ENCODE measurements at regions not wholly inside any gene's neighbourhood (a gene's known extent, or its start where the extent isn't known, plus 50 kb on each side); places are given as distances from the start of the nearest gene placed in this dataset.
"Not testable (repeated sequence)": the region's sequence is repeated elsewhere in the genome, so short reads cannot be mapped to it uniquely, and the experiment has no call there.

GRCh38 chr12:116434155-116435011 is 124.8 kb upstream of the MAP1LC3B2 start:
- peak; percentile 83 for DNase-seq

- no peak for DNase-seq
Measured at GRCh38 chr12:116435984-116436383, 123.2 kb upstream of the MAP1LC3B2 start.

DNA sequence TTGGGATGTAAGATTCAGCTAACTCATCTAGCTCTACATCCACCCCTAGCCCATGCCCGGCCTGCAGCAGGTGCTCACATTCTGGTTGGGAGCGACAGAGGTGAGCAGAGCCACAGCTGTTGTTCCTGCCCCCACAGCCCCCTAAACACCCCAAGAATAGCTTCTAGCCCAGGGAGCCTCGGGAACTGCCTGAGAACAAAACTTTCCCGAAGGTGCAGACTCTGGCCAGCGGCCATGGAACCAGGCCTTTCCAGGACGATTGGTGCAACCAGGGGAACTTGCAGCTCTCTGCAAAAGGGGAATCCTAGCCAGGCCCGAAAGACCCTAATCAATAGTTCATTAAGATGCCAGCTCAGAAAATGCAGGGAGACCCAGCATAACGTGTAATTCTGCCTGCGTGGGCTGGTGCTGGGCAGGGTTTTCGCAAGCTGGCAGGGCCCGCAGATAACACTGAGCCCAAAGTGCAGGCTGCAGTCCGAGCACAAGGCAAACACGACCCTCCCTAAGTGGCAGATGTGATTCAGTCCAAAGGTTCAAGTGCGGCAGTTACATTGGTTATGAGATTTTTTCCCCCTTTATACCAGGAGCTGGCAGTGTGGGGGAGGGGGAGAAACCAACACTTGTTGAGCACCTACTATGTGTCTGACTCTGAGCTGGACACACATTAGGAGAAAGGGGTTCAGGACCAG is 122.5 kb upstream of the MAP1LC3B2 start:
- no peak for DNase-seq

GRCh38 chr12:116441292-116441691 is 117.9 kb upstream of the MAP1LC3B2 start:
- no peak for DNase-seq

DNA sequence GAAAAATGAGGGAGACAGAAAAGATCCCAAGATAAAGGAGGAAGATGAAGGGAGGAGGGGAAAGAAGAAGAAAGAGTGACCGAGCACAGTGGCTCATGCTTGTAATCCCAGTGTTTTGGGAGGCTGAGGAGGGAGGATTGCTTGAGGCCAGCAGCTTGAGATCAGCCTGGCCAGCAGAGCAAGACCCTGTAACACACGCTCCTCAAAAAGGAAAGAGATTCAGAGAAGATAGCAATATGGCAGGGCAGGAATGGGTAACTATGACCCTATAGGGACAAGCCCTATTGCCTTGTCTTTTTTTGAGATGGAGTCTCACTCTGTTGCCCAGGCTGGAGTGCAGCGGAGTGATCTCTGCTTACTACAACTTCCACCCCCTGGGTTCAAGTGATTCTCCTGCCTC is 116.9 kb upstream of the MAP1LC3B2 start:
- DNase-seq: no peak

DNA sequence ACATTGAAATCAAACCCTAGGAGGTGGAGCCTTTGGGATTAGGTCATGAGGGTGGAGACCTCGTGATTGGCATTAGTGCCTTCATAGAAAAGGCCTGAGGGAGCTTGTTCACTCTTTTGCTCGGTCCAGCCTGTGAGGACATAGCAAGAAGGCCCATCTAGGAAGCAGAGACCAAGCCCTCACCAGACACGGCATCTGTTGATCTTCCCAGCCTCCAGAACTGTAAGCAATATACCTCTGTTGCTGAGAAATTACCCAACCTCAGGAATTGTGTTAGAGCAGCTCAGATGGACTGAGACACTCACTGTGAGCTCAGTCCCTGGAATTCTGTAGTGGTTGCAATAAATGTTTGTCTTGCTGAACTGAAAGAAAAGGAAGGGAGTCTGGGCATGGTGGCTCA is 116.2 kb upstream of the MAP1LC3B2 start:
- no peak for DNase-seq

DNA sequence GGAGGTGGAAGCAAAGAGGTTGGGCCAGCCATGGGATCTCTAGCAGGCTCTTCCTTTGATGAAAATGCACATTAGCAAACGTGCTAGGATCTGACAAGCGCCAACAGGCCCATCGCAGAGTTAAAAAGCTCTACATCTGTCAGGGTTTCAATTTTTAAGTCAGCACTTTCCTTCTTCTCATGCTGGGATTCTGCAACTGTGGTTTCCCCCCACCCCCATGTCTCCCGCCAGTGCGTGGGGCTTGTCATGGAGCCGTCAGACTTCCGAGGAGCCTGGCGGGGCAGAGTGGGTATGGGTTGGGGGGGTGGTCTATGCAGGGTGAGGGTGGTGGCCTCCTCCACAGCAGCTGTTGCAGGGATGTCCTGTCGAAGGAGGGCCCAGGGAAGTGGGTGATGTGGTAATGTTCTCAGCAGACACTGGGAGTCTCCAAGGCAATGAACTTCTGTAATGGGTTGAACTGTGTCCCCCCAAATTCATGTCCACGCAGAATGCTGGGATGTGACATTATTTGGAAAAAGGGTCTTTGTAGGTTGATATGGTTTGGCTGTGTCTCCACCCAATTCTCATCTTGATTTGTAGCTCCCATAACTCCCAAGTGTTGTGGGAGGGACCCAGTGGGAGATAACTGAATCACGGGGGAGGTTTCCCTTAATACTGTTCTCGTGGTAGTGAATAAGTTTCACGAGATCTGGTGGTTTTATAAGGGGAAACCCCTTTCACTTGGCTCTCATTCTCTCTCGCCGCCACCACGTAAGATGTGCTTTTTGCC is 115.2 kb upstream of the MAP1LC3B2 start:
- DNase-seq: no peak

DNA sequence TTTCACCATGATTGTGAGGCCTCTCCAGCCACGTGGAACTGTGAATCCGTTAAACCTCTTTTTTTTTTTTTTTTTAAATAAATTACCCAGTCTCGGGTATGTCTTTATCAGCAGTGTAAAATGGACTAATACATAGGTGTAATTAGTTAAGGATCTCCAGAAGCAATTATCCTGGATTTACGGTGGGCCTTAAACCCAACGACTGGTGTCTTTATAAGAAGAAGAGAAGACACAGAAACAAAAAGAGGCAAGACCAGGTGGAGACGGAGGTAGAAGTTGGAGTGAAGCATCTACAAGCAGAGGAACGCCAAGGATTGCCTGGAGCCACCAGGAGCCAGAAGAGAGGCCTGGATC is 114.6 kb upstream of the MAP1LC3B2 start:
- no peak for DNase-seq

GRCh38 chr12:116448165-116448739 is 110.9 kb upstream of the MAP1LC3B2 start:
- DNase-seq: no peak

GRCh38 chr12:116450406-116450910 is 108.7 kb upstream of the MAP1LC3B2 start:
- no peak for DNase-seq

GRCh38 chr12:116452975-116453374 is 106.2 kb upstream of the MAP1LC3B2 start:
- not testable (repeated sequence) for DNase-seq

- DNase-seq: no peak
Measured at GRCh38 chr12:116453631-116454030, 105.5 kb upstream of the MAP1LC3B2 start.

DNA sequence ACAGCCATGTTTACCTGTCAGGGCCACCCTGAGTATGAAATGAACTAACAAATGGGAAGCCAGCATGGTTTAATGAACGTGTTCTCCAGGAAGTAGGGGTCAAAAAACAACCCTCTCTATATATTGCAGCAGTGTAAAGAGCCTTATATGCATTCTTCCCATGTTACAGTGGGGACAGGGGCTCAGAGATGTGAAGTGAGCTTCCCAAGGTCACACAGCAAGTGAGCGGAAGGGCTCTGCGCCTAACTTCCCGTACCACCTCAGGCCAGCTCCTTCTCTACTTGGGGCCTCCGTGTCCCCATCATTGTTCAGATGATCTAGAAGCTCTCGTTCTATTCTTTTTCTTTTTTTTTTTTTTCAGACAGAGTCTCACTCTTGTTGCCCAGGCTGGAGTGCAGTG is 105.1 kb upstream of the MAP1LC3B2 start:
- no peak for DNase-seq

DNA sequence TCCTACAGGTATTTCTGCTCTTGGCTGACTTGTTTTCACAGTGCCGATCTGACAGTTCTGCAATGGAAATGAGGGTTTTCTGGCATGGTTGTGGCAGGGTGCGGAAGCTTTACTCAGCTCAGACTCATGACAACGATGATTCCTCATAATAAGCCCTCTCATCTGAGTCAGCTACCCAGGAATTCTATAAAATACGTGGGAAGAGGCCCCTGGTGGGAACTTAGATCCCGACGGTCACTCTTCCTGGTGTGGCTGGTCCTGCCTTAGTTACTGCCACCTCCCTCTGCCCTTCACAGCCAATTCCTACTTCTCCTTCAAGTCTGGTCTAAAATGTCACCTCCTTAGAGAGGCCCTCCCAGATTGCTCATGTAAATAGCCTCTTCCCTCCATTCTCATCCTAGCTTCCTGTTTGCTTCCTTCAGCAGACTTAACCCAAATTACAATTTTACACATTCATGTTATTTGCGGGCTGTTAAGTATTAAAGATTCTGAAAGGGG is 104.2 kb upstream of the MAP1LC3B2 start:
- no peak for DNase-seq

DNA sequence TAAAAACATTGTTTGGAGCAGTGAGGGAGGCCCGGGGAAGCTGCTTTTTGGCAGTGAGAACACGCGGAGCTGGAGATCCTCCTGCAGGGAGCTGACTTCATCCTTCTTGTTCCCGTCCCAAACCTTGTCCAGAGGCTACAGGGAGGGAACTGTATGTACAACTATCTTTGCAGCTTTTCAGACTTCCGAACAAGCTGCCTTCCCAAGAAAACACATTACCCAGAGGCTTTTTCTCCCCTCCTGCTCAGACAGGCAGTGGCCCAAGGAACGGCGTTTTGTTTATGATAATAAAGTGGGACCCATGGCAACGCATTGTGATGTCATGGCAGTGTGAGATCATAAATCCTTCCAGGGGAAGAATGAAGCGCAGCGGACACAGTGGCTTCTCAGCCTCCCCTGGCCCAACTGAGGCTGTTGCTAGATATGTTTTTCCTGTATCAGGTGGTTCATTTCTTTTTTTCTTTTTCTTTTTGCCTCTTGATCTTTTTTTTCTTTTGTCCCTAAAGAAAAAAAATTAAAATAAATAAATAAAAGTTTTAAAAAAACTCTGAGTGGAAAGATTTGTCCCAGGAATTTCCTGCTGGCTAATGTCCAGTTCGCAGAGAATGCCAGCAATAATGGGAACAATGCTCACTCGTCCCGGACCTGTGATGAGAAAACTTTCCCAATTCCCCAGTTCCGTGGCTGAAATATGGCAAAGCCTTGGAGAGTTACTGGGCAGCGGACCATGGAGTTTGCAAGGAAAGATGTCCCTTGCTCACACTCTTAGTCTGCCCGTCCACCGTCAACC is 103.4 kb upstream of the MAP1LC3B2 start:
- DNase-seq: peak; percentile 90

DNA sequence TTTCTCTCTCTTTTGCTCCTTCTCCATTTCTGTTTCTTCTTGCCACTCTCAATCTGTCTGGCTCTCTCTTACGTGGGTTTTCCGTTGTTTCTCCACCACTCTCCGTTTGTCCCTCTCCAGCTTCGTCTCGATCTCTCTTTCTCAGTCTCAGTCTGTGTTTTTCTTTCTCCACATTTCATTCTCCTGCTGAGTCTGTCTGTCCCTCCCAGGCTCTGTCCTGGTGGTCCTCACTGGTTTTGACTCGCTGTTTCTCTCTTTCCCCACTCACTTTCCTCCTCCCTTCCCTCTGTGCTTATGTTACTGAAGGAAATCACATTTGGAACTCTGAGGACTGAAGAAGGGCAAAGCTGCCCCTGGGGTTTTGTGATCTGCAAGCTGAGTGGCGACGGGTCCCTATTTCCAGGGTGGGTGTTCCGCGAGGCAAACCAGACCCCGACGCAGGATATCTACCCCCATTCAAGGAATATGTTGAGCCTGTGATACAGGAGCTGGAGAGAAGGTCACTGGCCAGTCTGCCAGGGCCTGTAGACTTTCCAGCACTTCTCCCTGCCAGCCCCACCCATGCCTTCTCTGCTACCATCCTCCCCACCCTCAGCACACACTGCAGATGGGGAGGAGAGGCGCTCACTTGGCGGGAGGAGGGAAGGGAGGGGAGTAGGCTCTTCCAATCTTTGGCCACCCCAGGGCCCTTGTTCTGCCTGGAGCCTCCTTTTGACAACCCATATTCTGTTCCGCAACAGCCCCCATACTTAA is 102.7 kb upstream of the MAP1LC3B2 start:
- peak; percentile 55 for DNase-seq

GRCh38 chr12:116458492-116458891 is 100.7 kb upstream of the MAP1LC3B2 start:
- no peak for DNase-seq

- no peak for DNase-seq
Measured at GRCh38 chr12:116459011-116459875, 99.9 kb upstream of the MAP1LC3B2 start.

DNA sequence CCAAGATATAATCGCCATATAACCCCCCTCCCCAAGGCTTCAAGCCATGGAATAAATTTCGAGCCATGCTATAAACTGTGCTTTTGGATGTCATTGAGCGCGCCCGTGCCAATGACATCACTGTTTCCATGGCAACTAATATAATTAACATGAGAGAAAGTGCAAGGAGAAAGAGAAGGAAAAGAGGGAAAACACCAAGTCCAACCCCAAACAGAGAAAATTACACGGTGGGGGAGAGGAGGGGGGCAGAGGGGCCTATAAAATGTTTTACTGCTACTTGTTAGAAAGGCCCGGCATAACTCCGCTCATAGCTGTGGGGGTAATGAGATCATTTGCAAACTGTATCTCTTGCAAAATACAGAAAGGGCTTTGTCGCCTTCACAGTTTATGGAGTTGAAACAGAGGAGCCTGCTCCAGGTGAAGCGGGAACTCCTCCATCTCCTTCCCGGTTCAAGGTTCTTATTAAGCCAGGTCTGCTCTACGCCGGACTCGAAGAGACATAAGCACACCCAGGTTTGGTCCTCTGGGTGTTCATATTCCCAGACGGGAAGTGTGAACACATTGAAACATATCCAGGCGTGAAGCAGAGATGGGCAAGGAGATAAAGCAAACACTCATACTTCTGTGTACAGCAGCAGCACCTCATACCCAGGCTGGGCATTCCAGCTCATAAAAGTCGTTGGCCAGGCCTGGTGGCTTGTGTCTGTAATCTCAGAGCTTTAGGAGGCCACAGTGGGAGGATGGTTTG is 99.1 kb upstream of the MAP1LC3B2 start:
- peak; percentile 79 for DNase-seq
